Astrocyte of the spinal cord (primary cell): ENCODE measurements at regions not wholly inside any gene's neighbourhood (a gene's known extent, or its start where the extent isn't known, plus 50 kb on each side); places are given as distances from the start of the nearest gene placed in this dataset.

ENCODE experiments used
- DNase-seq: peaks from one replicate; pipeline ENCODE4 v3.0.0; 2011; ENCODE audit warnings: low read depth, low spot score
- H3K4me3 ChIP-seq: 2 replicates; pipeline ENCODE4 v1.5.1; 2011; ENCODE audit warnings: low read depth, mild to moderate bottlenecking, low read length, moderate library complexity
- CTCF ChIP-seq: IDR thresholded peaks from 2 replicates; pipeline ENCODE4 v1.5.1; 2012; ENCODE audit warnings: low read depth, mild to moderate bottlenecking, low read length, inconsistent platforms
- in situ Hi-C: cut with HindIII; loops from 2 replicates; pipeline ENCODE4 v1.10.0; 2017; ENCODE audit warnings: low sequenced_read_pairs

- TF ChIP-seq CTCF: no peak
- H3K4me3 ChIP-seq: no peak overlapping the region
- no peak for DNase-seq
- in situ Hi-C loops: no loop called here
These were observed 253.4 kb downstream of the SOD2 start for GRCh38 chr6:159439651-159440050.

GRCh38 chr6:159438106-159438505, 254.9 kb downstream of the SOD2 start:
- in situ Hi-C loops: no loop called here
- DNase-seq: no peak
- no peak overlapping the region for H3K4me3 ChIP-seq
- no peak for TF ChIP-seq CTCF

GRCh38 chr6:159436581-159436980, 256.5 kb downstream of the SOD2 start:
- no peak overlapping the region for H3K4me3 ChIP-seq
- in situ Hi-C loops: no loop called here
- TF ChIP-seq CTCF: no peak
- DNase-seq: no peak

GRCh38 chr6:159435701-159436100, 257.3 kb downstream of the SOD2 start:
- DNase-seq: no peak
- in situ Hi-C loops: no loop called here
- no peak for TF ChIP-seq CTCF
- H3K4me3 ChIP-seq: no peak overlapping the region

GRCh38 chr6:159434410-159434809, 258.6 kb downstream of the SOD2 start:
- in situ Hi-C loops: no loop called here
- no peak for DNase-seq
- no peak for TF ChIP-seq CTCF

GRCh38 chr6:159433550-159433949, 259.5 kb downstream of the SOD2 start:
- in situ Hi-C loops: no loop called here
- TF ChIP-seq CTCF: no peak
- no peak overlapping the region for H3K4me3 ChIP-seq
- DNase-seq: no peak

More at GRCh38 chr6:159434410-159434809, 258.6 kb downstream of the SOD2 start:
- H3K4me3 ChIP-seq: no peak overlapping the region

- in situ Hi-C loops: no loop called here
- no peak overlapping the region for H3K4me3 ChIP-seq
- DNase-seq: no peak
- TF ChIP-seq CTCF: no peak
These were observed 261.3 kb downstream of the SOD2 start for GRCh38 chr6:159431750-159432149.
